H1 (cell line): ENCODE measurements at regions not wholly inside any gene's neighbourhood (a gene's known extent, or its start where the extent isn't known, plus 50 kb on each side); places are given as distances from the start of the nearest gene placed in this dataset.

ENCODE experiments used
- CTCF ChIA-PET: fragments of 300-600 bp; sonication (Branson Sonifier 250); formaldehyde crosslinking; loops from one replicate; lab custom pipeline; 2021; ENCODE audit not compliant: partially characterized antibody; lab: Charles Lee
- POLR2A ChIA-PET: fragments of 300-600 bp; sonication (Branson Sonifier 250); formaldehyde crosslinking; loops from one replicate; lab custom pipeline; 2021; ENCODE audit warnings: inconsistent platforms; ENCODE audit not compliant: partially characterized antibody; lab: Charles Lee
- DNase-seq, 2 experiments: peaks; one replicate each; pipeline versions ENCODE4 v3.0.0 to v3.0.0-alpha.2; 2010 to 2022; ENCODE audit warnings: low spot score in 2 of 2, low read depth in 1 of 2, mixed read lengths in 1 of 2
- FAIRE-seq: peaks from 2 replicates; lab custom pipeline; 2011; peaks lifted over from hg19 to GRCh38; lab: Jason Lieb, UNC
- H2AFZ ChIP-seq: 2 replicates; pipeline ENCODE4 v1.8.1; 2012; ENCODE audit warnings: low read length, inconsistent platforms
- H2AK5ac ChIP-seq: 2 replicates; pipeline ENCODE4 v1.6.1; 2013; ENCODE audit warnings: low read depth, low read length
- H2BK120ac ChIP-seq: replicated peaks from 2 replicates; pipeline ENCODE3; 2013; ENCODE audit warnings: low read depth, low read length, inconsistent platforms
- H2BK12ac ChIP-seq: 2 replicates; pipeline ENCODE4 v1.6.1; 2013; ENCODE audit warnings: low read depth, low read length
- H2BK15ac ChIP-seq: 2 replicates; pipeline ENCODE4 v1.6.1; 2013; ENCODE audit warnings: low read length
- H2BK20ac ChIP-seq: 2 replicates; pipeline ENCODE4 v1.6.1; 2013; ENCODE audit warnings: low read length
- H2BK5ac ChIP-seq: 2 replicates; pipeline ENCODE4 v1.6.1; 2013; ENCODE audit warnings: low read depth, low read length
- H3K14ac ChIP-seq: 2 replicates; pipeline ENCODE4 v1.6.1; 2013; ENCODE audit warnings: inconsistent platforms; ENCODE audit not compliant: insufficient read length
- H3K18ac ChIP-seq: 2 replicates; pipeline ENCODE4 v1.6.1; 2013; ENCODE audit warnings: low read length; ENCODE audit errors: extremely low read depth
- H3K23ac ChIP-seq: 2 replicates; pipeline ENCODE4 v1.6.1; 2013; ENCODE audit warnings: inconsistent platforms; ENCODE audit not compliant: insufficient read length
- H3K23me2 ChIP-seq: 2 replicates; pipeline ENCODE4 v1.6.1; 2013; ENCODE audit warnings: low read depth, low read length
- H3K27ac ChIP-seq: 2 replicates; pipeline ENCODE4 v1.6.1; 2011; ENCODE audit warnings: low read depth, low read length, inconsistent platforms
- H3K27me3 ChIP-seq, 4 experiments: replicated peaks in 1 of 4; 1 replicate in 1 of 4; 2 replicates in 3 of 4; pipeline versions ENCODE4 v1.6.1 to v1.8.1; 2011 to 2013; ENCODE audit warnings: low read length in 3 of 4, mild to moderate bottlenecking in 3 of 4, inconsistent platforms in 2 of 4, mixed read lengths in 2 of 4, moderate library complexity in 1 of 4; ENCODE audit not compliant: control insufficient read depth in 3 of 4, insufficient read depth in 3 of 4; ENCODE audit errors: extremely low read depth in 1 of 4
- H3K36me3 ChIP-seq, 4 experiments: 2 replicates each; pipeline versions ENCODE4 v1.6.1 to v1.8.1; 2011 to 2013; ENCODE audit warnings: mild to moderate bottlenecking in 4 of 4, low read length in 3 of 4, moderate library complexity in 2 of 4, control low read depth in 1 of 4, inconsistent platforms in 1 of 4; ENCODE audit not compliant: insufficient read depth in 4 of 4, control insufficient read depth in 2 of 4
- H3K4ac ChIP-seq: replicated peaks from 2 replicates; pipeline ENCODE3; 2013; ENCODE audit warnings: low read length, low read depth, mixed read lengths, inconsistent platforms; ENCODE audit not compliant: insufficient read length
- H3K4me1 ChIP-seq, 4 experiments: replicated peaks in 1 of 4; 1 replicate in 1 of 4; 2 replicates in 3 of 4; pipeline versions ENCODE4 v1.6.1 to v1.8.1; 2011 to 2013; ENCODE audit warnings: low read length in 3 of 4, inconsistent platforms in 2 of 4, mixed read lengths in 1 of 4; ENCODE audit not compliant: insufficient read depth in 4 of 4, control insufficient read depth in 3 of 4
- H3K4me2 ChIP-seq, 2 experiments: 2 replicates each; pipeline versions ENCODE4 v1.6.1 to v1.8.1; 2011 to 2013; ENCODE audit warnings: low read depth in 2 of 2, low read length in 2 of 2, control low read depth in 1 of 2, inconsistent platforms in 1 of 2, mild to moderate bottlenecking in 1 of 2; ENCODE audit not compliant: insufficient read depth in 1 of 2
- H3K4me3 ChIP-seq, 4 experiments: fragments of 200-600, 300-600 bp in 1 of 4; sonication (generic), shearing (Covaris generic), sonication (Bioruptor Twin) in 1 of 4; 2 replicates each; pipeline versions ENCODE4 v1.5.1 to v1.8.1; 2011 to 2016; ENCODE audit warnings: low read length in 4 of 4, low read depth in 3 of 4, control low read depth in 2 of 4, inconsistent platforms in 2 of 4, mild to moderate bottlenecking in 2 of 4, mixed read lengths in 1 of 4, moderate library complexity in 1 of 4; ENCODE audit not compliant: insufficient read depth in 2 of 4; ENCODE audit errors: extremely low read depth in 1 of 4
- H3K56ac ChIP-seq: replicated peaks from 2 replicates; pipeline ENCODE3; 2013; ENCODE audit warnings: low read depth, mild to moderate bottlenecking, mixed read lengths, low read length, inconsistent platforms; ENCODE audit not compliant: insufficient read length
- H3K79me1 ChIP-seq: 2 replicates; pipeline ENCODE4 v1.6.1; 2013; ENCODE audit warnings: low read depth, low read length, control low read depth
- H3K79me2 ChIP-seq, 2 experiments: 2 replicates each; pipeline versions ENCODE4 v1.6.1 to v1.8.1; 2012 to 2013; ENCODE audit warnings: low read length in 2 of 2, mild to moderate bottlenecking in 2 of 2, inconsistent platforms in 1 of 2; ENCODE audit not compliant: insufficient read depth in 2 of 2, control insufficient read depth in 1 of 2
- H3K9ac ChIP-seq, 4 experiments: replicated peaks in 1 of 4; 1 replicate in 1 of 4; 2 replicates in 3 of 4; pipeline versions ENCODE4 v1.6.1 to v1.8.1; 2011 to 2013; ENCODE audit warnings: low read depth in 3 of 4, low read length in 3 of 4, control low read depth in 2 of 4, mild to moderate bottlenecking in 2 of 4, moderate library complexity in 2 of 4, inconsistent platforms in 1 of 4; ENCODE audit errors: extremely low read depth in 1 of 4
- H3K9me3 ChIP-seq, 2 experiments: 2 replicates each; pipeline versions ENCODE4 v1.6.1 to v1.8.1; 2012 to 2013; ENCODE audit warnings: mild to moderate bottlenecking in 2 of 2, moderate library complexity in 2 of 2, control low read depth in 1 of 2, inconsistent platforms in 1 of 2, low read depth in 1 of 2, low read length in 1 of 2, mixed read lengths in 1 of 2; ENCODE audit not compliant: insufficient read depth in 2 of 2
- H4K20me1 ChIP-seq, 2 experiments: replicated peaks in 1 of 2; 2 replicates each; pipeline versions ENCODE3 to v1.8.1; 2011 to 2013; ENCODE audit warnings: inconsistent platforms in 2 of 2, low read length in 2 of 2, mild to moderate bottlenecking in 1 of 2; ENCODE audit not compliant: insufficient read depth in 2 of 2, control insufficient read depth in 1 of 2
- H4K5ac ChIP-seq: 2 replicates; pipeline ENCODE4 v1.6.1; 2013; ENCODE audit warnings: low read length, low read depth, mixed read lengths, inconsistent platforms; ENCODE audit not compliant: insufficient read length
- H4K8ac ChIP-seq: 2 replicates; pipeline ENCODE4 v1.8.0; 2013; ENCODE audit warnings: mild to moderate bottlenecking, moderate library complexity, low read length, inconsistent platforms; ENCODE audit not compliant: insufficient read depth; ENCODE audit errors: extremely low read depth
- H4K91ac ChIP-seq: replicated peaks from 2 replicates; pipeline ENCODE3; 2013; ENCODE audit warnings: low read length, mixed read lengths, inconsistent platforms; ENCODE audit not compliant: insufficient read length
- CHD1 ChIP-seq: IDR thresholded peaks from 2 replicates; pipeline ENCODE4 v1.6.1; 2012; ENCODE audit warnings: low read depth, low read length, improper control_type of control experiment
- KDM1A ChIP-seq: fragments of 200-600, 300-600 bp; sonication (generic); IDR thresholded peaks from 2 replicates; pipeline ENCODE4 v1.7.1; 2016; ENCODE audit warnings: mild to moderate bottlenecking, low read length, borderline replicate concordance
- RBBP5 ChIP-seq: IDR thresholded peaks from 2 replicates; pipeline ENCODE4 v1.7.1; 2012; ENCODE audit warnings: low read depth, mild to moderate bottlenecking, inconsistent platforms, low read length, moderate library complexity, borderline replicate concordance
- SP1 ChIP-seq: IDR thresholded peaks from 2 replicates; pipeline ENCODE4 v1.6.1; 2011; ENCODE audit warnings: low read depth, low read length
- SP2 ChIP-seq: IDR thresholded peaks from 2 replicates; pipeline ENCODE4 v1.6.1; 2012; ENCODE audit warnings: mild to moderate bottlenecking, low read length, inconsistent platforms
- TCF12 ChIP-seq: IDR thresholded peaks from 2 replicates; pipeline ENCODE4 v1.6.1; 2011; ENCODE audit warnings: low read depth, mild to moderate bottlenecking, low read length
- TEAD4 ChIP-seq: IDR thresholded peaks from 2 replicates; pipeline ENCODE4 v1.6.1; 2012; ENCODE audit warnings: low read depth, low read length, inconsistent platforms, mixed read lengths
- WGBS, 2 experiments: shearing (Covaris generic) in 1 of 2; methylation state at CpG; one replicate each; pipeline versions ENCODE4 v1.1.6 to v1.1.7; 2013 to 2015; ENCODE audit warnings: low lambda C conversion rate in 2 of 2, mixed read lengths in 2 of 2, inconsistent platforms in 1 of 2, low coverage in 1 of 2, missing lambda C conversion rate in 1 of 2; ENCODE audit not compliant: insufficient replicate concordance in 2 of 2, insufficient coverage in 1 of 2, insufficient read length in 1 of 2; ENCODE audit errors: extremely low coverage in 1 of 2, missing lambda C conversion rate in 1 of 2; 5-methylcytosine and 5-hydroxymethylcytosine counted together

DNA sequence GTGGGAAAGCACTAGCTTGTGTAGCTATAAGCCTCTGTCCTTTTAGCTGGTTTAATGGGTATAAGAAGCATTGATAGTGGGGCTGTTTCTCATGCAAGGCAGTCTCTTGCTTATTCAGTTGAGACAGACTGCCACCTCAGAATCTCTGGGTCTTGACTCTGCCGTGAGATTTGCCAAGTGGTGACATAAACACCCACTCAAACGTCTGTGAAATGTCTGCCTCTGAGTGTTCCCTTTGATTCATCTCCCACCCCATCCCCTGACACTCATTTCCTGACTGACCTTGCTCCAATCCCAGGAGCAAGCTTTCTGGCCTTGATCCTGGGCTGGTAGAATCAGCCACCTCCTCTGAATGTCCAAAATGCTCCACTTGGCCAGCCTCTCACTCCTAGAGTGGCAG lies 141.9 kb upstream of the RBMS1 start:
- Histone ChIP-seq H2BK12ac (no peak overlapping the region), H4K20me1 (no peaks in the 10 kb centered on the region), H2BK5ac (no peak overlapping the region), H3K9me3 (peaks cover 5 to 7% of the 10 kb centered on the region in 2 experiments; a peak in 3 of 4 replicates), H2BK120ac (no peak overlapping the region), H3K36me3 (peaks cover 0 to 3% (median 0%) of the 10 kb centered on the region in 4 experiments; a peak in 1 of 8 replicates), H3K14ac (no peak overlapping the region), H4K5ac (no peak overlapping the region), H3K4me2 (no peak overlapping the region), H4K8ac (no peak overlapping the region), H3K18ac (no peak overlapping the region)
- DNase-seq: no peak
- CTCF ChIA-PET: interaction anchor here (1.7 kb wide), 1 partner anchor 15 kb away, joined by 4 read pairs; no protein-coding TSS in a partner anchor
- POLR2A ChIA-PET: no interaction called here
- TF ChIP-seq RBBP5 (no peak), CHD1 (no peak), TCF12 (no peak), TEAD4 (no peak), SP2 (no peak), SP1 (no peak), KDM1A (no peak)
- TF ChIP-seq, all 59 proteins: peak for 0
- no peak overlapping the region for H4K91ac ChIP-seq
- no peak overlapping the region for H3K9ac ChIP-seq
- H3K79me1 ChIP-seq: no peaks in the 10 kb centered on the region
- H3K23me2 ChIP-seq: no peaks in the 10 kb centered on the region; the same call in 1 of the 2 replicates
- H3K56ac ChIP-seq: no peak overlapping the region
- peaks cover 0 to 3% (median 1%) of the 10 kb centered on the region in 4 experiments; a peak in 2 of 7 replicates for H3K4me1 ChIP-seq
- H3K27ac ChIP-seq: no peak overlapping the region
- FAIRE-seq: no peak
- H2BK15ac ChIP-seq: no peak overlapping the region
- no peak overlapping the region for H3K4me3 ChIP-seq
- WGBS, 2 experiments: 83% methylated on average over 2 of the region's 2 CpGs; no CpG with 5 or more reads in 1 of the 2 experiments
- H2AFZ ChIP-seq: peak overlapping the region; percentile 89
- H3K4ac ChIP-seq: no peak overlapping the region
- no peak overlapping the region for H2BK20ac ChIP-seq
- H3K27me3 ChIP-seq: no peaks in the 10 kb centered on the region
- H2AK5ac ChIP-seq: no peak overlapping the region
- no peaks in the 10 kb centered on the region for H3K79me2 ChIP-seq
- no peak overlapping the region for H3K23ac ChIP-seq
